ENCODE measurements at regions not wholly inside any gene's neighbourhood (a gene's known extent, or its start where the extent isn't known, plus 50 kb on each side); places are given as distances from the start of the nearest gene placed in this dataset.

DNA sequence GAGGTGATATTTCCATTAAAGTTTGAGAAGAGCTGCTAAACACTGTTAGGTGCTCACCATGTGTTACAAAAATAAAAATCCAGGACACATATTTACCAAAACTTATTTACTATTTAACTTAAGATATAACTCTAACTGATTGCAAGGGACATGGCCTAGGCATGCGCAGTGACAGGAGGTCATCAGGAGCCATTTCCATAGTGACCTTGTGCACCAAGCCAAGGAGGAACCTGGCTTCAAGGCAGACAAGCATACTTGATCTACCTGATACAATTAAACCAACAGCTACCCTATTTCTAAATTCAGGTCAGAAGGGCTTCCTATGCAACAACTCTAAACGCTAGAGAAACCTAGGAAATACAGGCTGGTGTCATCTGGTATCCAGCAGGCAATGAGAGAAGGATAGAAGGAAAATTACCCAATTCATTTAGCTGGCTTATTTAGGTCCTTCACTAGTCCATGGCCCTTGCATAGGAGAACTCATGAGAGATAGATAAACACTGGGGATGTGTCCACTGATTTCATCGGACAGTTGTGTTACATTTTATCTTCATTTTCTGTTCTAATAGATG is 134.4 kb downstream of the FOXB1 start:
- H2AFZ ChIP-seq (ENCODE audit: low read length) = no peak overlapping the region
- H3K4me3 ChIP-seq (replicated peaks in 1 of 4; ENCODE audit: control extremely low read depth in 1 of 4, insufficient read depth in 1 of 4, low read depth in 3 of 4, low read length in 4 of 4) = no peak overlapping the region
- no peak for DNase-seq (ENCODE audit: low read depth in 2 of 2)
- H4K20me1 ChIP-seq (ENCODE audit: control insufficient read depth, extremely low read depth, insufficient read depth, low read length) = no peaks in the 10 kb centered on the region
- no peaks in the 10 kb centered on the region for H3K9me3 ChIP-seq (ENCODE audit: control insufficient read depth, insufficient read depth, low read depth, low read length)
- no peak overlapping the region for H3K4me2 ChIP-seq (ENCODE audit: extremely low read depth, insufficient read depth, low read length)
- no peak overlapping the region for H3K27ac ChIP-seq (ENCODE audit: insufficient read depth, low read length)
- no peak for TF ChIP-seq EZH2 (IDR thresholded peaks at IDR 0.05; ENCODE audit: low read length, missing control alignments)
- no peak for TF ChIP-seq CTCF (conservative IDR thresholded peaks at IDR 0.05 in 1 of 2, IDR thresholded peaks at IDR 0.05 in 1 of 2; ENCODE audit: low read depth in 1 of 2, low read length in 2 of 2)
- H3K79me2 ChIP-seq (ENCODE audit: control insufficient read depth, insufficient read depth, low read length) = no peaks in the 10 kb centered on the region
- no peaks in the 10 kb centered on the region for H3K4me1 ChIP-seq (ENCODE audit: control insufficient read depth, extremely low read depth, insufficient read depth, low read length)
- H3K27me3 ChIP-seq (ENCODE audit: control insufficient read depth, insufficient read depth, low read length) = peaks cover 3% of the 10 kb centered on the region
- no peak overlapping the region for H3K9ac ChIP-seq (ENCODE audit: insufficient read depth, low read length)
- H3K36me3 ChIP-seq (ENCODE audit: control insufficient read depth, insufficient read depth, low read length) = no peaks in the 10 kb centered on the region

DNA sequence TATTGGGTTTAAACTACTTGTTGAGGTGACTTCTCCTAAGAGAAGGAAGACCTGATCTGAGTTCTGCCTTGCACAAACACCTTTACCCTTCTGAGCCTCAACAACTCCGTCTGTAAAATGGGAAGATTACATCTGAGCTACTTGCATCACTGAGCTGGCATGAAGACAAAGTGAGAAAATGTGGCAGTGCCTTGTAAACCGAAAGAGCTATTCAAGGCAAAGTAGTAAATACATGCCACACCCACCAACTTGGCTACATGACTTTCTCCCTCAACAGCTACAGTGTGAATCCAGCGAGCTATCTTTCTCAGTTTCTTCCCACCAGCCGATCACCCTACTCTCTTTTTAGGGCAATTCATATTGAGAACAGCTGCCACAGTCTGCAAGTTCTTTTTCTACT is 148.3 kb downstream of the FOXB1 start:
- H3K36me3 ChIP-seq (ENCODE audit: control insufficient read depth, insufficient read depth, low read length) = no peaks in the 10 kb centered on the region
- no peak overlapping the region for H3K9ac ChIP-seq (ENCODE audit: insufficient read depth, low read length)
- H3K79me2 ChIP-seq (ENCODE audit: control insufficient read depth, insufficient read depth, low read length) = no peaks in the 10 kb centered on the region
- no peaks in the 10 kb centered on the region for H3K4me1 ChIP-seq (ENCODE audit: control insufficient read depth, extremely low read depth, insufficient read depth, low read length)
- H3K4me2 ChIP-seq (ENCODE audit: extremely low read depth, insufficient read depth, low read length) = no peak overlapping the region
- no peak overlapping the region for H3K27ac ChIP-seq (ENCODE audit: insufficient read depth, low read length)
- H2AFZ ChIP-seq (ENCODE audit: low read length) = no peak overlapping the region
- DNase-seq (ENCODE audit: low read depth in 2 of 2) = no peak
- no peak overlapping the region for H3K4me3 ChIP-seq (replicated peaks in 1 of 4; ENCODE audit: control extremely low read depth in 1 of 4, insufficient read depth in 1 of 4, low read depth in 3 of 4, low read length in 4 of 4)
- H3K9me3 ChIP-seq (ENCODE audit: control insufficient read depth, insufficient read depth, low read depth, low read length) = no peaks in the 10 kb centered on the region
- H4K20me1 ChIP-seq (ENCODE audit: control insufficient read depth, extremely low read depth, insufficient read depth, low read length) = no peaks in the 10 kb centered on the region
- H3K27me3 ChIP-seq (ENCODE audit: control insufficient read depth, insufficient read depth, low read length) = no peaks in the 10 kb centered on the region
- TF ChIP-seq EZH2 (IDR thresholded peaks at IDR 0.05; ENCODE audit: low read length, missing control alignments) = no peak
- TF ChIP-seq CTCF (conservative IDR thresholded peaks at IDR 0.05 in 1 of 2, IDR thresholded peaks at IDR 0.05 in 1 of 2; ENCODE audit: low read depth in 1 of 2, low read length in 2 of 2) = no peak

DNA sequence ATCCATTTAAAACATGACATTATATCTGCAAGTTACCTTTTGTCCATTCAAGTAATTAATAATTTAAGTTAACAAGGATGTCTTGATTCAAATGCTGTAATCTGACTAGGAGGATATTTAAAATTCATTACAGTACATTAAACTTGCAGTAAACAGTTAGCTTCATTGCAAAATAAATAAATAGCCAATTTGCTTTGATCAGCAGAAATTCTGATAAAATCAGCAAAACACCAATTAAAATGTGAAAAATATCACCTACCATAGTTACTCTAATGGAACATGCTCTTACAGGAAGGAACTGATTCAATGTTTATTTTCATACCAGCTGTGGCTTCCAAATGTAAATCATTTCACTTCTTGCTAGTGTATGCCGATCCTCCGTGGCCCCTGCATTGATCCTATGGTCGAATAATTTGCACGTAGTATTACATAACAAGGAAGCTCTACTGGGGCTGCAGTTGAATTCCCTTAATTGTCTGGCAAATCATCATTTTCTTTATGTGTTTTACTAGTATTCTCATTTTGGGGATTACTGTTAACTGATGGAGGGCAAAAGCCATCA is 150.7 kb downstream of the FOXB1 start:
- peak in 1 of 2 donors; percentile 17 for DNase-seq (ENCODE audit: low read depth in 2 of 2)
- no peak overlapping the region for H2AFZ ChIP-seq (ENCODE audit: low read length)
- no peak overlapping the region for H3K27ac ChIP-seq (ENCODE audit: insufficient read depth, low read length)
- TF ChIP-seq CTCF (conservative IDR thresholded peaks at IDR 0.05 in 1 of 2, IDR thresholded peaks at IDR 0.05 in 1 of 2; ENCODE audit: low read depth in 1 of 2, low read length in 2 of 2) = no peak
- TF ChIP-seq EZH2 (IDR thresholded peaks at IDR 0.05; ENCODE audit: low read length, missing control alignments) = no peak
- H3K4me3 ChIP-seq (replicated peaks in 1 of 4; ENCODE audit: control extremely low read depth in 1 of 4, insufficient read depth in 1 of 4, low read depth in 3 of 4, low read length in 4 of 4) = no peak overlapping the region
- no peaks in the 10 kb centered on the region for H4K20me1 ChIP-seq (ENCODE audit: control insufficient read depth, extremely low read depth, insufficient read depth, low read length)
- no peak overlapping the region for H3K9ac ChIP-seq (ENCODE audit: insufficient read depth, low read length)
- no peaks in the 10 kb centered on the region for H3K79me2 ChIP-seq (ENCODE audit: control insufficient read depth, insufficient read depth, low read length)
- no peaks in the 10 kb centered on the region for H3K36me3 ChIP-seq (ENCODE audit: control insufficient read depth, insufficient read depth, low read length)
- no peaks in the 10 kb centered on the region for H3K4me1 ChIP-seq (ENCODE audit: control insufficient read depth, extremely low read depth, insufficient read depth, low read length)
- no peaks in the 10 kb centered on the region for H3K27me3 ChIP-seq (ENCODE audit: control insufficient read depth, insufficient read depth, low read length)
- no peak overlapping the region for H3K4me2 ChIP-seq (ENCODE audit: extremely low read depth, insufficient read depth, low read length)
- no peaks in the 10 kb centered on the region for H3K9me3 ChIP-seq (ENCODE audit: control insufficient read depth, insufficient read depth, low read depth, low read length)

Measured in fibroblast of lung (primary cell).